ENCODE measurements at regions not wholly inside any gene's neighbourhood (a gene's known extent, or its start where the extent isn't known, plus 50 kb on each side); places are given as distances from the start of the nearest gene placed in this dataset.

GRCh38 chr9:19701991-19702390 lies 86.8 kb downstream of the SLC24A2 start:
- TF ChIP-seq POLR2AphosphoS5 (IDR thresholded peaks at IDR 0.05; ENCODE audit: low read depth, low read length): no peak

- TF ChIP-seq POLR2AphosphoS5 (IDR thresholded peaks at IDR 0.05; ENCODE audit: low read depth, low read length) (no peak), TAF1 (IDR thresholded peaks at IDR 0.05; ENCODE audit: borderline replicate concordance, insufficient read depth, low read length) (no peak), FOXP2 (optimal IDR thresholded peaks at IDR 0.05; ENCODE audit: borderline replicate concordance, extremely low read depth, extremely low read length, insufficient read depth) (no peak), REST (IDR thresholded peaks at IDR 0.05; ENCODE audit: insufficient read depth in 1 of 2, low read depth in 2 of 2, low read length in 2 of 2) (no peak), SIN3A (IDR thresholded peaks at IDR 0.05; ENCODE audit: borderline replicate concordance, insufficient read depth, low read length) (no peak)
Observed at GRCh38 chr9:19701274-19701673, 87.6 kb downstream of the SLC24A2 start.

- no peak for TF ChIP-seq FOXP2 (optimal IDR thresholded peaks at IDR 0.05; ENCODE audit: borderline replicate concordance, extremely low read depth, extremely low read length, insufficient read depth)
- no peak for TF ChIP-seq POLR2AphosphoS5 (IDR thresholded peaks at IDR 0.05; ENCODE audit: low read depth, low read length)
- no peak for TF ChIP-seq SIN3A (IDR thresholded peaks at IDR 0.05; ENCODE audit: borderline replicate concordance, insufficient read depth, low read length)
- TF ChIP-seq REST (IDR thresholded peaks at IDR 0.05; ENCODE audit: insufficient read depth in 1 of 2, low read depth in 2 of 2, low read length in 2 of 2): no peak
- no peak for TF ChIP-seq TAF1 (IDR thresholded peaks at IDR 0.05; ENCODE audit: borderline replicate concordance, insufficient read depth, low read length)
Observed at GRCh38 chr9:19700699-19701098, 88.1 kb downstream of the SLC24A2 start.

GRCh38 chr9:19699756-19700155 lies 89.1 kb downstream of the SLC24A2 start:
- TF ChIP-seq FOXP2 (optimal IDR thresholded peaks at IDR 0.05; ENCODE audit: borderline replicate concordance, extremely low read depth, extremely low read length, insufficient read depth) (no peak), POLR2AphosphoS5 (IDR thresholded peaks at IDR 0.05; ENCODE audit: low read depth, low read length) (no peak), REST (IDR thresholded peaks at IDR 0.05; ENCODE audit: insufficient read depth in 1 of 2, low read depth in 2 of 2, low read length in 2 of 2) (no peak), TAF1 (IDR thresholded peaks at IDR 0.05; ENCODE audit: borderline replicate concordance, insufficient read depth, low read length) (no peak), SIN3A (IDR thresholded peaks at IDR 0.05; ENCODE audit: borderline replicate concordance, insufficient read depth, low read length) (no peak)

- TF ChIP-seq REST (IDR thresholded peaks at IDR 0.05; ENCODE audit: insufficient read depth in 1 of 2, low read depth in 2 of 2, low read length in 2 of 2) (no peak), TAF1 (IDR thresholded peaks at IDR 0.05; ENCODE audit: borderline replicate concordance, insufficient read depth, low read length) (no peak), POLR2AphosphoS5 (IDR thresholded peaks at IDR 0.05; ENCODE audit: low read depth, low read length) (no peak), FOXP2 (optimal IDR thresholded peaks at IDR 0.05; ENCODE audit: borderline replicate concordance, extremely low read depth, extremely low read length, insufficient read depth) (no peak), SIN3A (IDR thresholded peaks at IDR 0.05; ENCODE audit: borderline replicate concordance, insufficient read depth, low read length) (no peak)
Observed at GRCh38 chr9:19698960-19699359, 89.9 kb downstream of the SLC24A2 start.
